Cardiac septum (tissue), 1 donor: ENCODE measurements at regions not wholly inside any gene's neighbourhood (a gene's known extent, or its start where the extent isn't known, plus 50 kb on each side); places are given as distances from the start of the nearest gene placed in this dataset.

Source experiments
- DNase-seq: peaks from one replicate; pipeline ENCODE4 v3.0.0-alpha.2; 2020; ENCODE audit warnings: low spot score
- intact Hi-C: fragments of 100-400 bp; cut with DNase I; formaldehyde crosslinking; loops from one replicate; pipeline ENCODE4 v1.14.0; 2022
- donor health status: DM: no; HTN: no; CAD: no.

GRCh38 chr13:78827471-78827870 is 168.5 kb upstream of the OBI1 start:
- DNase-seq, result no peak

GRCh38 chr13:78826936-78827335 is 168.0 kb upstream of the OBI1 start:
- intact Hi-C loops, result no loop called here
- DNase-seq, result no peak

More at GRCh38 chr13:78827471-78827870, 168.5 kb upstream of the OBI1 start:
- intact Hi-C loops, result no loop called here

GRCh38 chr13:78826312-78826711 is 167.4 kb upstream of the OBI1 start:
- intact Hi-C loops, result no loop called here
- DNase-seq, result no peak

GRCh38 chr13:78820541-78820940 is 161.6 kb upstream of the OBI1 start:
- DNase-seq, result no peak
- intact Hi-C loops, result no loop called here

- no peak for DNase-seq
- intact Hi-C loops, result no loop called here
These were observed 157.6 kb upstream of the OBI1 start for GRCh38 chr13:78816592-78816991.

GRCh38 chr13:78816154-78816553 is 157.2 kb upstream of the OBI1 start:
- DNase-seq, result no peak
- intact Hi-C loops, result no loop called here

GRCh38 chr13:78806457-78806856 is 147.5 kb upstream of the OBI1 start:
- no peak for DNase-seq
- intact Hi-C loops, result no loop called here

- intact Hi-C loops, result no loop called here
- no peak for DNase-seq
These were observed 144.0 kb upstream of the OBI1 start for GRCh38 chr13:78802912-78803311.

GRCh38 chr13:78787190-78787589 is 128.2 kb upstream of the OBI1 start:
- DNase-seq, result no peak
- intact Hi-C loops, result no loop called here

GRCh38 chr13:78786459-78786858 is 127.5 kb upstream of the OBI1 start:
- intact Hi-C loops, result no loop called here
- no peak for DNase-seq

GRCh38 chr13:78785764-78786163 is 126.8 kb upstream of the OBI1 start:
- intact Hi-C loops, result no loop called here
- DNase-seq, result no peak

- DNase-seq, result no peak
- intact Hi-C loops, result no loop called here
These were observed 125.2 kb upstream of the OBI1 start for GRCh38 chr13:78784014-78784750.

GRCh38 chr13:78780708-78781107 is 121.8 kb upstream of the OBI1 start:
- DNase-seq, result no peak
- intact Hi-C loops, result no loop called here

GRCh38 chr13:78779608-78780007 is 120.7 kb upstream of the OBI1 start:
- intact Hi-C loops, result no loop called here
- no peak for DNase-seq

GRCh38 chr13:78777976-78778375 is 119.0 kb upstream of the OBI1 start:
- intact Hi-C loops, result no loop called here
- no peak for DNase-seq

GRCh38 chr13:78777396-78777795 is 118.4 kb upstream of the OBI1 start:
- intact Hi-C loops, result no loop called here
- no peak for DNase-seq

- intact Hi-C loops, result no loop called here
- no peak for DNase-seq
These were observed 114.0 kb upstream of the OBI1 start for GRCh38 chr13:78772933-78773332.

- intact Hi-C loops, result no loop called here
- DNase-seq, result no peak
These were observed 111.6 kb upstream of the OBI1 start for GRCh38 chr13:78770601-78771000.

- no peak for DNase-seq
- intact Hi-C loops, result no loop called here
These were observed 110.0 kb upstream of the OBI1 start for GRCh38 chr13:78768950-78769349.

- intact Hi-C loops, result no loop called here
- no peak for DNase-seq
These were observed 105.7 kb upstream of the OBI1 start for GRCh38 chr13:78764665-78765064.

GRCh38 chr13:78762825-78763224 is 103.9 kb upstream of the OBI1 start:
- intact Hi-C loops, result no loop called here
- DNase-seq, result no peak

- DNase-seq, result no peak
- intact Hi-C loops, result no loop called here
These were observed 100.7 kb upstream of the OBI1 start for GRCh38 chr13:78759704-78760103.
